ENCODE measurements at regions not wholly inside any gene's neighbourhood (a gene's known extent, or its start where the extent isn't known, plus 50 kb on each side); places are given as distances from the start of the nearest gene placed in this dataset.

DNA sequence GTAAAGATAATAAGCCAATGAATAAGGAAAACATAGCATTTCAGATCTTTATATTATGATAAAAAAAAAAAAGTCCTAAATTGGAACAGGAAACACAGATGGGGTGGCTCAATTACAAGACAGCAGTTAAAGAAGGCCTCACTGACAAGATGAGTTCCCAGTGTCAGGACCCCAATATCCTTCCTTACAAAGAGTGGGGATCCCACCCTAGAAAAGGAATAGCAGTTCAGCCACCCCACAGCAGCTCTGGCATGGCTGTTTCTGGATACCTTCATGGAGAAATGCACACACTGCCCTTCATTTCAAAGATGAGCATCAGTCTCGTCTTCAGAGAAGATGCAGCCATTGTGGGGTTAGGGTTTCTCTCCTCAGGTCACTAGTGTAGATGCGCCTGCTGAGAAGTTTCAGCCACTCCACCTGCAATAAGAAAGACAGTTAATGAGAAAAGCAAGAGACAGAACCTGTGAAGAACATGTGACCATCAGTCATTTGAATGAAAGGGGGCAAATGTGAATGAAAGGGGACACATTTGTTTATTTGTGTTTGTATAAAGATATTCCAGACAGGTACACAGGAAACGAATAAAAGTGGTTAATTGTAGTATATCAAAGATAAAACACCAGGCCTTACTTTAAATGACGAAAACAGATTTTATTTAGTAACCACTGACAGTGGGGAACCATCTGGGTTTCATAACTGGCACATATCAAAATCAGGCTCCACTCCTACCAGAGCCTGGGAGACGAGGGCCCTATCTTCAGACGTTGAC, 121.3 kb upstream of the PRSS16 start:
- no peak for DNase-seq (ENCODE audit: low spot score)
- Histone ChIP-seq H3K9me3 (ENCODE audit: control insufficient read depth in 4 of 4, low read length in 3 of 4) (no peaks in the 10 kb centered on the region), H3K4me1 (ENCODE audit: control insufficient read depth in 4 of 4, insufficient read depth in 4 of 4, low read length in 3 of 4) (peaks cover 0 to 3% (median under 1%) of the 10 kb centered on the region in 4 donors), H3K27me3 (ENCODE audit: control insufficient read depth in 4 of 4, insufficient read depth in 4 of 4, low read length in 3 of 4) (no peaks in the 10 kb centered on the region), H3K36me3 (ENCODE audit: control insufficient read depth in 4 of 4, insufficient read depth in 3 of 4, low read depth in 1 of 4, low read length in 3 of 4) (no peaks in the 10 kb centered on the region), H3K27ac (ENCODE audit: low read depth in 1 of 2, low read length in 2 of 2) (no peak overlapping the region), H3K4me3 (ENCODE audit: low read depth in 1 of 3, low read length in 3 of 3) (no peak overlapping the region), H3K9ac (ENCODE audit: low read depth in 1 of 2, low read length in 2 of 2) (no peak overlapping the region)
- no peak for TF ChIP-seq FOXA1 (IDR thresholded peaks at IDR 0.05)
- no peak for TF ChIP-seq EGR1 (IDR thresholded peaks at IDR 0.05; ENCODE audit: low read depth in 2 of 2)
- TF ChIP-seq, protein P1, sequence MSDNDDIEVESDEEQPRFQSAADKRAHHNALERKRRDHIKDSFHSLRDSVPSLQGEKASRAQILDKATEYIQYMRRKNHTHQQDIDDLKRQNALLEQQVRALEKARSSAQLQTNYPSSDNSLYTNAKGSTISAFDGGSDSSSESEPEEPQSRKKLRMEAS (IDR thresholded peaks at IDR 0.05) = no peak
- no peak for TF ChIP-seq FOXA2 (IDR thresholded peaks at IDR 0.05)
- no peak for TF ChIP-seq RAD21 (IDR thresholded peaks at IDR 0.05)
- no peak for TF ChIP-seq JUND (IDR thresholded peaks at IDR 0.05)
- TF ChIP-seq GABPA (IDR thresholded peaks at IDR 0.05 in 1 of 2, conservative IDR thresholded peaks at IDR 0.05 in 1 of 2) = no peak
- TF ChIP-seq, protein P2, sequence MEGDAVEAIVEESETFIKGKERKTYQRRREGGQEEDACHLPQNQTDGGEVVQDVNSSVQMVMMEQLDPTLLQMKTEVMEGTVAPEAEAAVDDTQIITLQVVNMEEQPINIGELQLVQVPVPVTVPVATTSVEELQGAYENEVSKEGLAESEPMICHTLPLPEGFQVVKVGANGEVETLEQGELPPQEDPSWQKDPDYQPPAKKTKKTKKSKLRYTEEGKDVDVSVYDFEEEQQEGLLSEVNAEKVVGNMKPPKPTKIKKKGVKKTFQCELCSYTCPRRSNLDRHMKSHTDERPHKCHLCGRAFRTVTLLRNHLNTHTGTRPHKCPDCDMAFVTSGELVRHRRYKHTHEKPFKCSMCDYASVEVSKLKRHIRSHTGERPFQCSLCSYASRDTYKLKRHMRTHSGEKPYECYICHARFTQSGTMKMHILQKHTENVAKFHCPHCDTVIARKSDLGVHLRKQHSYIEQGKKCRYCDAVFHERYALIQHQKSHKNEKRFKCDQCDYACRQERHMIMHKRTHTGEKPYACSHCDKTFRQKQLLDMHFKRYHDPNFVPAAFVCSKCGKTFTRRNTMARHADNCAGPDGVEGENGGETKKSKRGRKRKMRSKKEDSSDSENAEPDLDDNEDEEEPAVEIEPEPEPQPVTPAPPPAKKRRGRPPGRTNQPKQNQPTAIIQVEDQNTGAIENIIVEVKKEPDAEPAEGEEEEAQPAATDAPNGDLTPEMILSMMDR (IDR thresholded peaks at IDR 0.05; ENCODE audit: low read depth, low read length, missing input control) = no peak
- TF ChIP-seq, protein P3, sequence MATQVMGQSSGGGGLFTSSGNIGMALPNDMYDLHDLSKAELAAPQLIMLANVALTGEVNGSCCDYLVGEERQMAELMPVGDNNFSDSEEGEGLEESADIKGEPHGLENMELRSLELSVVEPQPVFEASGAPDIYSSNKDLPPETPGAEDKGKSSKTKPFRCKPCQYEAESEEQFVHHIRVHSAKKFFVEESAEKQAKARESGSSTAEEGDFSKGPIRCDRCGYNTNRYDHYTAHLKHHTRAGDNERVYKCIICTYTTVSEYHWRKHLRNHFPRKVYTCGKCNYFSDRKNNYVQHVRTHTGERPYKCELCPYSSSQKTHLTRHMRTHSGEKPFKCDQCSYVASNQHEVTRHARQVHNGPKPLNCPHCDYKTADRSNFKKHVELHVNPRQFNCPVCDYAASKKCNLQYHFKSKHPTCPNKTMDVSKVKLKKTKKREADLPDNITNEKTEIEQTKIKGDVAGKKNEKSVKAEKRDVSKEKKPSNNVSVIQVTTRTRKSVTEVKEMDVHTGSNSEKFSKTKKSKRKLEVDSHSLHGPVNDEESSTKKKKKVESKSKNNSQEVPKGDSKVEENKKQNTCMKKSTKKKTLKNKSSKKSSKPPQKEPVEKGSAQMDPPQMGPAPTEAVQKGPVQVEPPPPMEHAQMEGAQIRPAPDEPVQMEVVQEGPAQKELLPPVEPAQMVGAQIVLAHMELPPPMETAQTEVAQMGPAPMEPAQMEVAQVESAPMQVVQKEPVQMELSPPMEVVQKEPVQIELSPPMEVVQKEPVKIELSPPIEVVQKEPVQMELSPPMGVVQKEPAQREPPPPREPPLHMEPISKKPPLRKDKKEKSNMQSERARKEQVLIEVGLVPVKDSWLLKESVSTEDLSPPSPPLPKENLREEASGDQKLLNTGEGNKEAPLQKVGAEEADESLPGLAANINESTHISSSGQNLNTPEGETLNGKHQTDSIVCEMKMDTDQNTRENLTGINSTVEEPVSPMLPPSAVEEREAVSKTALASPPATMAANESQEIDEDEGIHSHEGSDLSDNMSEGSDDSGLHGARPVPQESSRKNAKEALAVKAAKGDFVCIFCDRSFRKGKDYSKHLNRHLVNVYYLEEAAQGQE (IDR thresholded peaks at IDR 0.05) = no peak
- no peak for TF ChIP-seq ATF3 (IDR thresholded peaks at IDR 0.05)
- no peak for TF ChIP-seq RXRA (IDR thresholded peaks at IDR 0.05)
- TF ChIP-seq HNF4G (IDR thresholded peaks at IDR 0.05) = no peak
- no peak for TF ChIP-seq SP1 (IDR thresholded peaks at IDR 0.05)
- TF ChIP-seq HNF4A (conservative IDR thresholded peaks at IDR 0.05) = no peak
- 95% methylated on average over 6 of the region's 6 CpGs for whole genome bisulfite sequencing

DNA sequence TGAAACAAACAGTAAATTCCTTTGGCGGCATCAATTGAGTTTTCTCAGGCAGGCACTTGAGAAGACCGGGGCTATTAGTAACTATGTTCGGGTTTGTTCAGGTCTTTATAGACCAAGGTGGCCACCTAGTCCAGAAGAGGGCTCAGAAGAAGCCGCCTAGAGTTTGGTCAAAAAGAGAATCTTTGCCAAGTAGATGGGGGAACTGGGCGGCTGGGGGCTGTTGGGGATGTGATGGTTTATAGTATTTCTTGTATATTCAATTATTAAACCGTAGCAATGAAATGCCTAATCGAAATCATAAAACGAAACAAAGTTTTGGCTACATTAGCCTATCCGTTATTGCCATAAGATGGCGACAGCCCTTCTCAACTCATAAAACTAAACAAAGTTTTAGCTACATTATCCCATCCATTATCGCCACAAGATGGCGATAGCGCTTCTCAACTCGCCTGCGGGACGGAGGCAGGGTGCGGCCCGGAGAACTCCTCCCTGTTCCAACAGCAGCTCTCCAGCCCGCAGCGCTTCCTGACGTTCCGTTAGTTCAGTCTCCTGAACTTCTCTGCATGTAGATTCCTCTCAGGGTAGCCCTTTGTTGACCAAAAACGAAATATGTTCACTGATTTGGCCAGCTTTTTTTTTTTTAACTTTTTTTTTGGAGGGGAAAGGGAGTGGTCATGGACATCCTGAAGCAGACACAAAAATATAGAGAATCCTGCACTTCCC, 120.5 kb upstream of the PRSS16 start:
- DNase-seq (ENCODE audit: low spot score) = peak; percentile 85
- H3K27me3 ChIP-seq (ENCODE audit: control insufficient read depth in 4 of 4, insufficient read depth in 4 of 4, low read length in 3 of 4) = no peaks in the 10 kb centered on the region
- H3K4me1 ChIP-seq (ENCODE audit: control insufficient read depth in 4 of 4, insufficient read depth in 4 of 4, low read length in 3 of 4) = peaks cover 0 to 4% (median 3%) of the 10 kb centered on the region in 4 donors
- no peak overlapping the region for H3K27ac ChIP-seq (ENCODE audit: low read depth in 1 of 2, low read length in 2 of 2)
- peak overlapping the region in 2 of 3 donors; percentile 5 to 29 for H3K4me3 ChIP-seq (ENCODE audit: low read depth in 1 of 3, low read length in 3 of 3)
- H3K9ac ChIP-seq (ENCODE audit: low read depth in 1 of 2, low read length in 2 of 2) = peak overlapping the region in 1 of 2 donors; percentile 25
- no peaks in the 10 kb centered on the region for H3K36me3 ChIP-seq (ENCODE audit: control insufficient read depth in 4 of 4, insufficient read depth in 3 of 4, low read depth in 1 of 4, low read length in 3 of 4)
- H3K9me3 ChIP-seq (ENCODE audit: control insufficient read depth in 4 of 4, low read length in 3 of 4) = no peaks in the 10 kb centered on the region
- 18% methylated on average over 23 of the region's 23 CpGs for WGBS
- TF ChIP-seq YY1 (IDR thresholded peaks at IDR 0.05) (peak; percentile 96), EGR1 (IDR thresholded peaks at IDR 0.05; ENCODE audit: low read depth in 2 of 2) (no peak), NR2F2 (IDR thresholded peaks at IDR 0.05) (no peak), TAF1 (conservative IDR thresholded peaks at IDR 0.05) (peak; percentile 59), RAD21 (IDR thresholded peaks at IDR 0.05) (peak; percentile 94 to 95)
- TF ChIP-seq, protein P2 (IDR thresholded peaks at IDR 0.05; ENCODE audit: low read depth, low read length, missing input control) = peak; percentile 79
- TF ChIP-seq, protein P4, sequence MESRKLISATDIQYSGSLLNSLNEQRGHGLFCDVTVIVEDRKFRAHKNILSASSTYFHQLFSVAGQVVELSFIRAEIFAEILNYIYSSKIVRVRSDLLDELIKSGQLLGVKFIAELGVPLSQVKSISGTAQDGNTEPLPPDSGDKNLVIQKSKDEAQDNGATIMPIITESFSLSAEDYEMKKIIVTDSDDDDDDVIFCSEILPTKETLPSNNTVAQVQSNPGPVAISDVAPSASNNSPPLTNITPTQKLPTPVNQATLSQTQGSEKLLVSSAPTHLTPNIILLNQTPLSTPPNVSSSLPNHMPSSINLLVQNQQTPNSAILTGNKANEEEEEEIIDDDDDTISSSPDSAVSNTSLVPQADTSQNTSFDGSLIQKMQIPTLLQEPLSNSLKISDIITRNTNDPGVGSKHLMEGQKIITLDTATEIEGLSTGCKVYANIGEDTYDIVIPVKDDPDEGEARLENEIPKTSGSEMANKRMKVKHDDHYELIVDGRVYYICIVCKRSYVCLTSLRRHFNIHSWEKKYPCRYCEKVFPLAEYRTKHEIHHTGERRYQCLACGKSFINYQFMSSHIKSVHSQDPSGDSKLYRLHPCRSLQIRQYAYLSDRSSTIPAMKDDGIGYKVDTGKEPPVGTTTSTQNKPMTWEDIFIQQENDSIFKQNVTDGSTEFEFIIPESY (IDR thresholded peaks at IDR 0.05) = no peak
